ENCODE measurements at regions not wholly inside any gene's neighbourhood (a gene's known extent, or its start where the extent isn't known, plus 50 kb on each side); places are given as distances from the start of the nearest gene placed in this dataset.
"Not testable (repeated sequence)": the region's sequence is repeated elsewhere in the genome, so short reads cannot be mapped to it uniquely, and the experiment has no call there.

GRCh38 chr7:3159926-3160325 is 116.3 kb upstream of the CARD11 start:
- DNase-seq (ENCODE audit: low spot score); ATAC-seq: not testable (repeated sequence)

GRCh38 chr7:3162289-3162688 is 118.6 kb upstream of the CARD11 start:
- DNase-seq (ENCODE audit: low spot score) (no peak), ATAC-seq (no peak)

- ATAC-seq; DNase-seq (ENCODE audit: low spot score): not testable (repeated sequence)
Observed at GRCh38 chr7:3162798-3163197, 119.1 kb upstream of the CARD11 start.

- DNase-seq (ENCODE audit: low spot score) (no peak), ATAC-seq (no peak)
Observed at GRCh38 chr7:3164380-3164792, 120.7 kb upstream of the CARD11 start.

- no peak for DNase-seq (ENCODE audit: low spot score)
- no peak for ATAC-seq
Observed at GRCh38 chr7:3165681-3166580, 122.3 kb upstream of the CARD11 start.

GRCh38 chr7:3167551-3167950 is 123.9 kb upstream of the CARD11 start:
- DNase-seq (ENCODE audit: low spot score): no peak
- ATAC-seq: no peak

GRCh38 chr7:3168370-3168769 is 124.7 kb upstream of the CARD11 start:
- DNase-seq (ENCODE audit: low spot score) (no peak), ATAC-seq (no peak)

- no peak for DNase-seq (ENCODE audit: low spot score)
- no peak for ATAC-seq
Observed at GRCh38 chr7:3168869-3169268, 125.2 kb upstream of the CARD11 start.

GRCh38 chr7:3172768-3173280 is 128.2 kb upstream of the SDK1 start:
- no peak for ATAC-seq
- DNase-seq (ENCODE audit: low spot score): no peak

- DNase-seq (ENCODE audit: low spot score) (no peak), ATAC-seq (no peak)
Observed at GRCh38 chr7:3174515-3175284, 126.4 kb upstream of the SDK1 start.

- ATAC-seq: no peak
- DNase-seq (ENCODE audit: low spot score): no peak
Observed at GRCh38 chr7:3175285-3175902, 125.7 kb upstream of the SDK1 start.

- ATAC-seq: no peak
- no peak for DNase-seq (ENCODE audit: low spot score)
Observed at GRCh38 chr7:3176112-3177000, 124.7 kb upstream of the SDK1 start.

GRCh38 chr7:3177271-3177670 is 123.8 kb upstream of the SDK1 start:
- DNase-seq (ENCODE audit: low spot score) (no peak), ATAC-seq (no peak)

- DNase-seq (ENCODE audit: low spot score): no peak
- ATAC-seq: no peak
Observed at GRCh38 chr7:3179456-3179855, 121.6 kb upstream of the SDK1 start.

- DNase-seq (ENCODE audit: low spot score): no peak
Observed at GRCh38 chr7:3180604-3181003, 120.4 kb upstream of the SDK1 start.

GRCh38 chr7:3182055-3182454 is 119.0 kb upstream of the SDK1 start:
- ATAC-seq; DNase-seq (ENCODE audit: low spot score): not testable (repeated sequence)

More at GRCh38 chr7:3180604-3181003, 120.4 kb upstream of the SDK1 start:
- ATAC-seq: no peak

GRCh38 chr7:3187444-3188040 is 113.5 kb upstream of the SDK1 start:
- ATAC-seq (no peak), DNase-seq (ENCODE audit: low spot score) (no peak)

- ATAC-seq (no peak), DNase-seq (ENCODE audit: low spot score) (no peak)
Observed at GRCh38 chr7:3188946-3189345, 112.1 kb upstream of the SDK1 start.

GRCh38 chr7:3191548-3191947 is 109.5 kb upstream of the SDK1 start:
- no peak for DNase-seq (ENCODE audit: low spot score)
- ATAC-seq: no peak

- no peak for ATAC-seq
- DNase-seq (ENCODE audit: low spot score): no peak
Observed at GRCh38 chr7:3192669-3193068, 108.4 kb upstream of the SDK1 start.

Data from left lobe of liver (tissue), 2 donors.